ENCODE measurements at regions not wholly inside any gene's neighbourhood (a gene's known extent, or its start where the extent isn't known, plus 50 kb on each side); places are given as distances from the start of the nearest gene placed in this dataset.

DNA sequence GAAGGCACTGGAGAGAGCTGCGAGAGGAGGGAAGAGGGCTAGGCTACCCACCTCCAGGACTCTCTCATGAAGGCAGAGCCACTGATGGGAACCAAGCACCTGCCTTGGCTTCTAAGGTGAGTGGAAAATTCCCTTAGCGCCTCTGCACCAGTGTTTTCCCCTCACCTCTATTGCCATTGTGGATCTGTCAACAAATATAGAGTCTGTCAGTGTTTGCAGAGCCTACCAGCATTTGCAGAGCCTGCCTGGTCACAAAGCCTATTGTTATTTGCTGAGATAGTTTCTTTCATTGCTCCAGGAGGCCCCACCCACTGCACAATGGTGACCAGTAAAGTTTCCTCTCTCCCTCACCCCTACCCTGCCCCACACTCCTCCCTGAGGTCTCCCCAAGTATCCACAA, 141.9 kb downstream of the MRPL14 start:
- no peak for DNase-seq (ENCODE audit: low read depth)
- H3K4me3 ChIP-seq (ENCODE audit: control insufficient read depth, low read depth, low read length), result no peak overlapping the region
- TF ChIP-seq, protein P1, sequence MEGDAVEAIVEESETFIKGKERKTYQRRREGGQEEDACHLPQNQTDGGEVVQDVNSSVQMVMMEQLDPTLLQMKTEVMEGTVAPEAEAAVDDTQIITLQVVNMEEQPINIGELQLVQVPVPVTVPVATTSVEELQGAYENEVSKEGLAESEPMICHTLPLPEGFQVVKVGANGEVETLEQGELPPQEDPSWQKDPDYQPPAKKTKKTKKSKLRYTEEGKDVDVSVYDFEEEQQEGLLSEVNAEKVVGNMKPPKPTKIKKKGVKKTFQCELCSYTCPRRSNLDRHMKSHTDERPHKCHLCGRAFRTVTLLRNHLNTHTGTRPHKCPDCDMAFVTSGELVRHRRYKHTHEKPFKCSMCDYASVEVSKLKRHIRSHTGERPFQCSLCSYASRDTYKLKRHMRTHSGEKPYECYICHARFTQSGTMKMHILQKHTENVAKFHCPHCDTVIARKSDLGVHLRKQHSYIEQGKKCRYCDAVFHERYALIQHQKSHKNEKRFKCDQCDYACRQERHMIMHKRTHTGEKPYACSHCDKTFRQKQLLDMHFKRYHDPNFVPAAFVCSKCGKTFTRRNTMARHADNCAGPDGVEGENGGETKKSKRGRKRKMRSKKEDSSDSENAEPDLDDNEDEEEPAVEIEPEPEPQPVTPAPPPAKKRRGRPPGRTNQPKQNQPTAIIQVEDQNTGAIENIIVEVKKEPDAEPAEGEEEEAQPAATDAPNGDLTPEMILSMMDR (IDR thresholded peaks at IDR 0.05; ENCODE audit: control insufficient read depth, insufficient read depth, low read depth, low read length, missing control alignments), result no peak

- no peak for DNase-seq (ENCODE audit: low read depth)
- no peak overlapping the region for H3K4me3 ChIP-seq (ENCODE audit: control insufficient read depth, low read depth, low read length)
- TF ChIP-seq, protein P1 (IDR thresholded peaks at IDR 0.05; ENCODE audit: control insufficient read depth, insufficient read depth, low read depth, low read length, missing control alignments), result no peak
Observed at GRCh38 chr6:43984442-43985321, 142.6 kb downstream of the MRPL14 start.

GRCh38 chr6:43983632-43984031, 143.6 kb downstream of the MRPL14 start:
- no peak for DNase-seq (ENCODE audit: low read depth)
- no peak overlapping the region for H3K4me3 ChIP-seq (ENCODE audit: control insufficient read depth, low read depth, low read length)
- TF ChIP-seq, protein P1 (IDR thresholded peaks at IDR 0.05; ENCODE audit: control insufficient read depth, insufficient read depth, low read depth, low read length, missing control alignments), result no peak

- no peak overlapping the region for H3K4me3 ChIP-seq (ENCODE audit: control insufficient read depth, low read depth, low read length)
- TF ChIP-seq, protein P1 (IDR thresholded peaks at IDR 0.05; ENCODE audit: control insufficient read depth, insufficient read depth, low read depth, low read length, missing control alignments), result no peak
- DNase-seq (ENCODE audit: low read depth), result no peak
Observed at GRCh38 chr6:43983191-43983590, 144.1 kb downstream of the MRPL14 start.

- no peak for DNase-seq (ENCODE audit: low read depth)
- TF ChIP-seq, protein P1 (IDR thresholded peaks at IDR 0.05; ENCODE audit: control insufficient read depth, insufficient read depth, low read depth, low read length, missing control alignments), result no peak
- no peak overlapping the region for H3K4me3 ChIP-seq (ENCODE audit: control insufficient read depth, low read depth, low read length)
Observed at GRCh38 chr6:43982084-43982625, 145.1 kb downstream of the MRPL14 start.

DNA sequence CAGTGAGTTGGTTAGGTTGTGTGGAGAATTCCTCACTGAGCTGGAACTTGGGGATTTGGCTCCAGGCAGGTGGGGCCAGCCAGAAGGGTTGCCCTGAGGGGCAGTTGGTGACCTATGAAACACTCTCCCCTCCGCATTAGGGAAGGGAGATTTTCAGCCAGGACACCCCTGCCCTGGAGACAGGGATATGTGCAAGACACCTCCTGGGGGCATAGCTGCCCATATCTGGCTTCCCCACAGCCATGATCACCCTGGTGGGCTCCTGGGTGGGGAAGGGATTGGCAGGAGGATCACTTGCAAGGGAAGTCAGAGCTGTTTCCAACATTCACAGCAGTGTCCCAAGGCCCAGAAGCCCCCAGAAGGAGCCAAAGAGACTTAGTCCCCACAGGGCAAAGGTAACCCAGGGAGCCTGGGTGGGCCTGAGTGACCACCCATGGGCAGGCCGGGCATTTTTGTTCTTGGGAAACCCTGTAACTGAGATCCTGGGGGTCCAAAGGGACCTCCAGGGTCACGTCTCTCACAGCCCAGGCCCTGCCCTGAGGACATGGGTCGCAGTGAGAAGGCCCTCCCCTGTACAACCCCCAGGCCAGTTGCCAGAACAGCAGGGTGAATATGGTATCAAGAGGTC, 145.8 kb downstream of the MRPL14 start:
- no peak for DNase-seq (ENCODE audit: low read depth)
- no peak overlapping the region for H3K4me3 ChIP-seq (ENCODE audit: control insufficient read depth, low read depth, low read length)
- TF ChIP-seq, protein P1 (IDR thresholded peaks at IDR 0.05; ENCODE audit: control insufficient read depth, insufficient read depth, low read depth, low read length, missing control alignments), result no peak
